Fibroblast of skin of left biceps (primary cell): ENCODE measurements at regions not wholly inside any gene's neighbourhood (a gene's known extent, or its start where the extent isn't known, plus 50 kb on each side); places are given as distances from the start of the nearest gene placed in this dataset.
A peak's percentile ranks its signal among the peaks of the same experiment; 100 is the strongest.

Experiments used
- DNase-seq, 2 experiments: peaks; one replicate each; pipeline ENCODE4 v3.0.0-alpha.2; 2013; ENCODE audit warnings: low read depth in 2 of 2

DNA sequence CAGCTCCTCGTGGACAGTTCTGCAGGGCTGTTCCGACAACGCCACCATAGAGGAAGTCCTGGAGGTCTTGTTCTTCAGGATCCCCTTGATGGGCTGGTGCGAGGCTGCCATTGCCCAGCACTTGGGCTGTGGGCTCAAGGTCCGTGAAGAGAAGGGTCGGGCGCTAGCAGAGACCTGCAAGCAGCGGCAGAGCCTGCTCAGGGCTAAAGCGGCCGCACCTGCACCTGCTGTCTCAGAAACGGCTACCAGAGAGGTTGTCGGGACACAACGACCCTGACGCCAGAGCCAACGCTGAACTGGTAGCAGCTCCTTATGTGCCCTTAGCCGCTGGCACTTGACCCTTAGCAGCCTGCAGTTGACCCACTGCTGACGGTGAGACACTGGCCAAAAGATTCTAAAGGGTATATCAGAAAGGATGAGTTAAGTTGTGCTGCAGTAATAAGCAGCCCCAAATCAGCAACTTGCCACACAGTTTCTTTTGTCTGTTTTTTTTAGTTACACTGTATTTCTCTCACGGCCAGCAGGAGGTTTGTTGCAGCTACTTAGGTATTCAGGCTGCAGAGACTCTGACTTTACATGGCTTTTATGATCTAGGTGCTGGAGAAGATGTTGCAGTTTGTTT, 55.5 kb upstream of the ST6GAL2 start:
- no peak for DNase-seq

DNA sequence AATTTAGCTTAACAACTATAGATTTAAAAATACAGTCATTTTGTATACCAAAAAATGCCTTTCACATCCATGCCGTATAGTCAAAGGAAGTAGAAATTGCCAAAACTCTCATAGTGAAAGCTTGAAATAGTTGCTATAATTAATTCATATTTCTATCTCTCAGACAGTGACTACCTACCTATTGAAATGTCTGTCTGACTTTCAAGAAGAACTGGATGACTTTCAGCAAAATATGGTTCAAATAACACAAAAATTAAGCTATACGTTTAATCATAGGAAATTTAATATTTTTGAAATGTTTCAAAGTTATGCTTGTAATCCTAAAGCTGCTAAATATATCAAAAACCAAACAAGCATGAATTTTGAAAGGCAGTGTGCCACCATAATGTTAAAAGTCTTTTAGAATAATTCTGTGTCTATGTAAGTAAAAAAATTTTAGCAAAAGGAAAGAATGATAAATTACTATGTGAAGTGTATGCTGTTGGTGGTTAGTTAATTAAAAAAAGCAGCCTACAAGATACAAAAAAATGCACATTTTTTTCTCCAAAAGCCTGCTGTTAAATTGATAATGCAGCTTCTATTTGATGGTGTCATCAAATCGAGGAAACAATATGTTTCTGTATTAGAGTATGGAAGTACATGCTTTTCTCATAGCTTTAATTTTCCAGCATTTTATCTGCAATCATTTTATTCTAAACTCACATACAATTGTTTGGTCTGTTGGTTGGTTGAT, 57.7 kb upstream of the ST6GAL2 start:
- DNase-seq, result peak in 1 of 2 experiments; percentile 39

DNA sequence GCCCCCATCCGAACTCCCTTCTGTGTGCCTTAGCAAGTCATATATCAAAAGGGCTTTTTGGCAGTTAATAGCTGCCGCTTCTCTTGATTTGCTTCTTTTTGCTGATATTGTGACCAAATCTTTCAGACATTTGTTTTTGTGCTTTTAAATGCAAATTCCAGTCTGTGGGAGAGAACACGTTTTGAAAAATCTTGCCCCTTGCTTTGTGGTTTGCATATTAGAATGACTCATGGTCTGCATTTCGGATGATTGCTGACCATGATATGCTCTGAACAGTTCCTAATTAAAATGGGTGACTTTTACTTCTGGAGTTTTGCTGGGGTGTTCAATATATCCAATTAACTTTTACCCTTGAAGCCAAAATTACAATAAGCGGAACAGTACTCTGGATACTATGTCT, 58.2 kb upstream of the ST6GAL2 start:
- DNase-seq, result peak; percentile 62

DNA sequence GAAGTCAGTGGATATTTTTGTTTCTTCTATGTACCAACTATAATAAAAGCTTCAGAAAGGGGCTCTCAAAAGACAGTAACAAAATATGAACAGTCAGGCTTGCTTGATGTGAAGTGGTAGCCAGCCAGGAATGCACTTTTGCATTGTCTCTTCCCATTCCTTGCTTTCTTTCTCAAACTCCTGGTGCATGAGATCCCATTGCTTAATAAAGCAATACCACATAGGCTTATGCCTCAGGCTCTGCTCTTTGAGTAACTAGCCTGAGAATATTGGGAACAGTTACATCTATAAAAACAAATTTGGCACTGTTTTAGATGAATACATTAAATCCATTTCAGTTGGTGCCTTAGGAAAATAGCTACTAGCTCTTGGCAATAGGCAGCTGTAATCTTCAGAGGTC, 62.6 kb upstream of the ST6GAL2 start:
- DNase-seq, result no peak

DNA sequence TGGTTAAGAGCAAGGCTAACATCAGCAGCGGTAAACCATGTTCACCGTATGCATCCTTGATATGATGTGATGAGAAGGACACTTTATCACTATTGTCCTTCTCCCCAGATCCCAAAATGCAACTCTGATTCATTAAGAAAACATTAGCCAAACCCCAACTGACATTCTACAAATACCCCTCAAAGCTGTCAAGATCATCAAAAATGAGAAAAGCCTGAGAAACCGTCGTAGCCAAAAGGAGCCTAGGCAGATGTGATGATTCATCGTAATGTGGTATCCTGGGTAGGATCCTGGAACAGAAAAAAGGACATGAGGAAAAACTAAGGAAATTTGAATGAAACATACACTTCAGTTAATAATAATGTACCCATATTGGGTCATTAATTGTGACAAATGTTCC, 67.3 kb upstream of the ST6GAL2 start:
- DNase-seq, result no peak

DNA sequence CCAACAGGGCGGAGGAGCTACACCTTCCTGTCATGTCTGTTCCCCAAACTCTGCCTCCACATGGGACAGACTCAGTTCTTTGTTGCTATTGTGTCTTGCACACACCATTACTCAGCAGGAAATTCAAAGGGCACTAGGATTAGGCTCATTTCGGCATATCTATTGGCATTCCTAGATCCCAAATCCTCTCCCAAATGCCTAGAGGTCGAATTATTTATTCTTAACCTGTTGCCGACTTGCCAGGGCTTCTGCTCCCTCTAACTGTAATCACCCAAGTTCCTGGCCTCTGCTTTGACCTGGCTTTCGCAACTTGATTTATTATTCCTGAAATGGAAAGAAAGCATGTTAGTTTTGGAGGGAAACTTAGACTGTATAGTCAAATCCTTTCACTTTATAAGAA, 67.8 kb upstream of the ST6GAL2 start:
- no peak for DNase-seq

DNA sequence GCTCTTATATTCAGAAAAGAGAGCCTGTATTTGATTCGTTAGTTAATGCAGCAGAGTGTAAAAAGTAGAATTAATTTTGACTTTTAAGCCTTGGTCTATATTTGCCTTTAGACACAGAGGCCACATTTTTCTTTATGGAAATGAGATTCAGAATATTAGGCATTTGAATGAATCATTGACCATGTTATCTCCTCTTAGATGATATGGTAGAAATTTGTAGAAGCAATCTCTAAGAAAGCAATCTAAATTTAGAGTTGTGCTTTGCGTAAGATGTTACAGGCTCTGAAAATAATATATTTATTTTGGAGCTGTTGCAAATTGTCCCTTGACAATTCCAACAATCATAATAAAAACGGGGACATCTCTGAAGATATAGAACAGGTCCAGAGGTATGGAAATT, 68.3 kb upstream of the ST6GAL2 start:
- DNase-seq, result no peak

DNA sequence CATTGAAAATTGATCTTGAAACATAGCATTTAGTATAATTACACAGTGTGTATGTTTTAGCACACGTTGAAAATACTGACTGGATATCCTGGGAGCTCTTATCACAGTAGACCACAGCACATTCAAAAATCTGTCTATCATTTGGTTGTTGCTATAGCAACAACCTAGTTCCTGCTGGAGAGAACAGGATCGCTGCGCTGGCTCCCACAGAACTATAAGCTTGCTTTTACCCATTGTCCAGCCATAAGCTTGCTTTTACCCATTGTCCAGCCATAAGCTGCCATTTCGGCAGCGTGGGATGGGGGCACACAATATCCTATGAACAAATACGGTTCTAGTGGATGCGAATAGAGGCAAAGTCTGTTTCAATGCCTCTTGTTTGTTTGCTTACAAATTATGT, 70.4 kb upstream of the ST6GAL2 start:
- DNase-seq, result no peak

DNA sequence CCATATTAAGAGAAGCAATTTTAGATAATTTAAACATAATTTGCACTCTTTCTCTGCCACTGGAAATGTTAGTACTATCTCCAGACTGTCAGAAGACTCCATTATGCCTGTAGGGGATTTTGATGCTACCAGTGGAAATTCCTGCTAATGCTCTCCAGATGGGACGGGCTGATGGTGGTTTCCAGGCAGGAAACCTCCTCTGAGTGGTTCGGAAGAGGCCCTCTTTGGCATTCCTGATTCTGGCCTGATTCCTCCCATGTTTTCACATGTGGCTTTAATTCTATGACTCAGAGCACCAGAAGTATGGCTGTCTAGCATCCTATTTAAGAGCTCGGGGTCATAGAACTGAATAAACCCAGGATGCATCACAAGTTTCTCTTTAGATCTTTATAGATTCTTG, 70.9 kb upstream of the ST6GAL2 start:
- peak; percentile 98 for DNase-seq

DNA sequence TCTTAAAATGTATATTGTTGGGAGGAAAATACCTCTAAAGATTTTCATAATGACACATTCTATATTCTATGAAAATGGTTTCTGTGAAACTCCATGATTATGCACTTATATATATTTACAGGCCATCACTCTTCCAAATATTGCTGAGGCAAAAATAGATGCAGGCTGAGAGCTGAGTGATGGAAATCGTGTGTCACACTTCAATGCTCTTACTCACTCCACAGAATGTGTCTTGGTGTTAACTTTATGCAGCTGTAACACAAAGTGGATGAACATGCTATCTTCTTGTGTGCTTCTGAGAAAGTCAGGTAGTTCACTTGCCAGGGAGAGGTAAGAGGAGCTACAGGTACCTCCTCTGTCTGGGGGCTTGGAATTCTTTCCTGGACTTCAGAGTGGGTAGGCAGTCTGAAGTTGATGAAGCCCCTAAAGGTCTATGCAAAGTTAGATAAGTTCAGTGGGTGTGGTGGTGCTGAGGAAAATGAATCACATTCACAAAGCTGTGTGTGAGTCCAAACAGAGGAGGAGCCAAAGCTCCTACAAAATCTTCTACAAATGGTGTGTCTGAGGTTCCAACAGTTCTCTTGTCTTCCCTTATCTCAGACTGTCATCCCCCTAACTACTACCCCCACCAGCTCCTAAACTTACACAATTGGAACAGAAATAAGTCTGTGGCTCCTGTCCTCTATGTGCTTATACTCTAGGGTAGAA, 74.2 kb upstream of the ST6GAL2 start:
- peak in 1 of 2 experiments; percentile 47 for DNase-seq

DNA sequence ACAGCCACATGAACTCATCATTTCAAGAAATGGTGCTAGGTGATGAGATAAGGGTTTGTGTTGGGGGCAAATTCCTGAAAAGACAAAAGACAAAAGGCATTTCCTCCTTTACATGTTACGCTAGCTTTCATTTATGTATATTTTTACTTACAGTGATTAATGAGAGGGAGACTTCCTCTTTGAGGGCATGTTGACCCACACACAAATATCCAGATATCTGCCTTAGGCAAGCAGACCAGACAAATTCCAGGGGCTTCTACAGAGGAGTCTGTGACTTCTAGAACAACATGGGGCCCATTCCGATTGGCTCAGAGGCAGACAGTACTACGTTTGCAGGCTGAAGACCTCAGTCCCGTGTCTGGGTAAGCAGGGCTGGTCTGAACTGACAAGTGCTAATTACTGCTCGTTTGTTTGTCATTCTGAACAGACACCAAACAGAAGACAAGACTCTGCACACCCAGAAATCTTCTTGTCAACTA, 74.8 kb upstream of the ST6GAL2 start:
- DNase-seq, result no peak

DNA sequence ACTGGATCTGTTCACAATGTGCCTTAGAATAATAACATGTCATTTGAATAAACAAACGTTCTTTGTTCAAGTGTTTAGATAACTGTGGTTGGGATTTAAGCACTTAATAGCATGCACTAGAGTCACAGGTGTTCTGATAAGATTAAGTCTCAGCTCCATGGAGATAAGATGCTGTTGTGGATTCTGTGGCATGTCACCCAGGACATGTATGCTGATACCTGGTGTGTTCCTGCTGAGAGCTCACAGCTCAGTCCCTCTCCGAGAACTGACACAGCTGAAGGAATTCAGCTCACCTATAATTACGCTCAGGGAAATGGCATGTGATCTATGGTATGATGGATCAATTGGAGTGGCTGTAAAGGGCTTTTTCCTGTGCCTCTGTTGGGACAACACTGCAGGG, 75.4 kb upstream of the ST6GAL2 start:
- DNase-seq, result no peak

DNA sequence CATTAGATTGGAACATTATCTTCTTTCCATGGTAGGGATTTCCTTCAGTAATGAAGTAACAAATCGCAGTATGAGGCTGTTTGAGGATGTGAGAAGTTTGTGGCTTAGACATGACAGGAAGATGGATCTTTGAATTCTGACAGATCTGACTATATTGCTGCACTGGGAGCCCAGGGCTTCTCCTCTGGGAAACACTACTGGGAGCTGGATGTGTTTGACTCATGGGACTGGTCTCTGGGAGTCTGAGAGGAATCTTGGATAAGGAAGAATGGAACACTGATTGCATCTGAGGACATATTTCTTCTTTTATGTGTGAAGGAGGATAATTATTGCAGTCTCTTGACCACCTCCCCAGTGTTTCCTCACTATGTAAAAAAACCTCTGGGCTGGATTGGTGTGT, 77.2 kb upstream of the ST6GAL2 start:
- peak; percentile 64 to 66 for DNase-seq

DNA sequence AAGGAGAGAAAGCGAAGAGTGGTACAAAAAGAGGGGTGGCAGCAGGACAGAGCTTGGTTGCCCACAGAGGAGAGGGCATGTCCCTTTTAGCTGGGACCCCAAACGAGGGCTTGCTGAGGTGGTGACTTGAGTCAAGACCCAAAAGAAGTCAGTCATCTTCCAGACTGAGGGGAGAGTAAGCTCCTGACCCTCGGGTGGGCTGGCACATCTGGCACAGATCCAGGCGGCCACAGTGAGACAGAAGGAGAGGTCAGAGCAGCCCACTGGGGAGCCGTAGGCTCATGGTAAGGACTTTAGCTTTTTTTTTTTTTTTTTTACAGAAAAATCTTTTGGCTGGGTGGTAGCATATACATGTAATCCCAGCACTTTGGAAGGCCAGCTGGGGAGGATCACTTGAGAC, 77.9 kb upstream of the ST6GAL2 start:
- no peak for DNase-seq

DNA sequence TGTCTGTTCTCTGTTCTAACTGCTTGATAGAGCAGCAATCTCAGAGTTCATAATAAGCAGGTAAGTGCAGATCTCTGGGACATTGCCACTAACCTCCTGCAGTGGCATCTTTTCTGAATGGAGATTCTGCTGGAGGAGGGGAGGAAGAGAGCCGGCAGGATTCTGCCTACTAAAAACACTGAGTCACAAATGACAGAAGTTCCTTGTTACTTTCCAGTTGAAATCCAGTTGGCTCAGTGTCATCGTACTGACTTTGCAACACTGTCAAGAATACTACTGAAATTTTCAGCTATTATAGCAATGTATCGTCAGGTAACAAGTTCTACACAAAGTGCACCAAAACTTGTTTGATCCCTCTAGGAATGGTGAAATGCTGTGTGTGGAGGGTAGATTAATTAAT, 79.6 kb upstream of the ST6GAL2 start:
- DNase-seq, result no peak

DNA sequence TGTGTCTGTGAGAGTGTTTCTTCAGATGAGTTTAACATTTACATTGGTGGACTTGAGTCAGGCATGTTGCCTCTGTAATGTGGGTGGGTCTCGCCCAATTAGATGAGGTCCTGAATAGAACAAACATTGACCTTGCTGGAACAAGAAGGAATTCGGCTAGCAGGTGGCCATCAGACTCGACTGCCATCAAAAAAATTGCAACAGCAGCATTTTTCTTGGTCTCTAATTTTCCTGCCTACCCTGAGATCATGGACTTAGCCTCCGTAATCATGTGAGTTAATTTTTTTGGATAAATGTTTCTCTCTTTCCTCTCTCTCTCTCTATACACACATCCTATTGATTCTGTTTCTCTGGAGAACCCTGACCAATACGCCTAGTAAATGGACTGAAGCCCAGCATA, 83.8 kb upstream of the ST6GAL2 start:
- no peak for DNase-seq

DNA sequence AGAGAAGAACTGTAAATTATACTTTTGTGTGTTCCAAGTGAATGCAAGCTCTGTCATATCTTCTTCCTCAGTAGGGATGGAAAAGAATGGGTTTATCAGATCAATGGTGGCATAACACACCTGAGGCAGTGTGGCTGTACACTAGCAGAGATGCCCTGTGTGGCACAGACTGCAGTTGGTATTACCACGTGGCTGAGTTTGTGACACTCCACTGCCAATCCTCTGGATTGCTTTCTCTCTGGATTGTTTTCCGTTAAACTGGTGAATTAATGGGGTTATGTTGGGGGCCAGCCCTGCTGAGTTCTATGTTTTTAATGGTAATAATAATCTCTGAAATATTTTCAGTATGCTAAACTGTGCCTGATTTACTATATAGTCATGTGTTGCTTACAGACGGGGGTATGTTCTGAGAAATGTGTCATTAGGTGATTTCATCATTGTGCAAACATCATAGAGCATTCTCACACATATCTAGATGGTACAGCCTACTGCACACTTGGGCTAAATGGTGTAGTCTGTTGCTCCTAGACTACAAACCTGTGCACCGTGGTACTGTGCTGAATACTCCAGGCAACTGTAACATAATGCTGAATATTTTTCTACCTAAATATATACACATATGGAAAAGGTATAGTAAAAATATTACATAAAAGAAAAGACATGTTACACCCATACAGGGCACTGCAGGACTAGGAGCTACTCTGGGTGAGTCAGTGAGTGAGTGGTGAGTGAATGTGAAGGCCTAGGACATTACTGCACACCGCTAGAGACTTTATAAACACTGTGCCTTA, 84.7 kb upstream of the ST6GAL2 start:
- DNase-seq, result no peak

DNA sequence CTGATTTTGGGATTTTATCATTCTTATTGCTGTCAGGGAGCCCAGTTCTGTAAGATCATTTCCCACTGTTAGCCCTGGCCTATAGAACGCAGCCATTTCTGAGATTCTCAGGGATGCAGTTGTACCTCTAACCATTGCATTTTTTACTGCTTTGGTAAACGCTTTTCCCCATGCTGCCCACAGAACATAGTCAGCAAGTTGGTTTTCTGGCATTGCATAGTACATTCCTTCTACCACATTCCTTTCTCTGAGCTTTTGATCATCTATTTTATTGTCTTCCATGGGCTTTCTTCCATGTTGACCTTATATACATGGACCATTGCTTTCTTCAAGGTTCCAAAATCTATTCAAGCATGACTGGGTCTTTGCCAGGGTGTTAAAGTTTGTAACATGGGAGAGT, 86.8 kb upstream of the ST6GAL2 start:
- no peak for DNase-seq

DNA sequence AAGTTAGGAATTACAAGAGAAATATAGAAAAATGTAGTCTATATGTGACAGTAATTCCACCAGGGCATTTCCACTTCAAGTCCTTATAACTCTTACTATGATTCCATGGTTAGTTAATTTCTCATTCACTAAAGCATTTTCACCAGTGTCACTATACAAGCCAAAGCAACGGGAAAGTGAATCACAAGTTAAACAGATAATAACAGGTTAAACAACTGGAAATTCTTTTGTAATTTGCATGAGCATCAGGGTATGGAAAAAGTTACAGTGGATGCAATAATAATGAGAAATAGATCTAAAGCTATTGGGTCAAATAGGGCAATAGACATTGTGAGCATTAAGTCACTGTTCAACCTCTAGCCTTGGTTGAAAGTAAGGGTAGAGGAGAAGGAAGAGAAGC, 88.9 kb upstream of the ST6GAL2 start:
- DNase-seq, result no peak

DNA sequence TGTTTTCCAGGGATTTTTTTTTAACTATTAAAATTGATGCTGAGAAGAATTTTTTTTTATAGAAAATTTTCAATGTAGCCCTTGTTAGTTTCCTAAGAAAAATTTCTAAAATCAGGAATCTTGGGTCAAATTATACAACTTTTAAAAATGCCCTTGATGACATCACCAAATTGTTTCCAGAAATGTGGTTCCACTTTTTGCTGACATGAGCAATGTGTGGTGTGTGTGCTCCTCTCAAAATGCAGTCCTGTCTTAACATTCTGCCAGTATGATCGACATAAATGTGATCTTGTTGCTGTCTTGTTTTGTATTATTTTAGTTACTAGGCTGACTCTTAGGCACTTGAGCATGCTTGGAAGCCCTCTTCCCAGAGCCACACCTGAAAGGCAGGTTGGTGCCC, 89.7 kb upstream of the ST6GAL2 start:
- no peak for DNase-seq

DNA sequence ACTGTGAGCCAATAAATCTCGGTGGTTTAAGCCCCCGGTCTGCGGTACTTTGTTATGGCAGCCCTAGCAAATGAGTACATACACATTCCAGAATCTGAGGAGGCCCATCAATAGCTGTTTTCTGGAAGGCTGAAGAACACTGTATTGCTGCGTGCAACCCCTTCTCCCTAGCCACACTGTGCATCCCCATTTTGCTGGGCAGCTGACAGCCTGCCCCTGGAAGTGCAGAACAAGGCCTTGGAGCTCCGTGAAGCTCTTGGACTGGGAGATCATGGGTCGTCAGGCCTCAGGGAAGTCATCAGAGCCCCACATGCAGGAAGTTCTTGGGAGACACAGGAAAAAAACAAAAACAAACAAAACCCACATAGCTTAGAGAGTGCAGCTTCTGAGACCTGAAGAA, 90.6 kb upstream of the ST6GAL2 start:
- no peak for DNase-seq

DNA sequence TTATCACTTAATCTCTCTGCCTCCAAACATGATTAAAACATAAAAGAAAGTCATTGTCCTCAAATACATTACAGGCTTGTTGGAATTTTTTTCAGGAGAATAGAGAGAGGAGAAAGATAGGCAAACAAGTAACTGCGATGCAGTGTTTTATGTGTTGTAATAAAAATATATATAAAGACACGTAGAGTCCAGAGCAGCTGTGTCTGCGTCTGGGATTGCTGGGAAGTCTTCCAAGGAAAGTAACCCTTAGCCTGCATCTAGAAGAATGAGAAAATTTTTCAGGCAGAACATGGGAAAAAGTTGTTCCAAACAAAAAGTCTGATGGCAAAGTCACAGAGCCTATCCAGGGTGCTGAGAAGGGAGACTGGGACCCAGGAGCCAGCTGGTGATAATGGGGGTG, 91.8 kb upstream of the ST6GAL2 start:
- no peak for DNase-seq
